GM21447 (cell line): ENCODE measurements at regions not wholly inside any gene's neighbourhood (a gene's known extent, or its start where the extent isn't known, plus 50 kb on each side); places are given as distances from the start of the nearest gene placed in this dataset.

Experiments
- ATAC-seq: cut with Tn5 transposase; IDR thresholded peaks from one replicate; pipeline ENCODE4 v1.9.1; 2021; ENCODE audit not compliant: unreplicated experiment

DNA sequence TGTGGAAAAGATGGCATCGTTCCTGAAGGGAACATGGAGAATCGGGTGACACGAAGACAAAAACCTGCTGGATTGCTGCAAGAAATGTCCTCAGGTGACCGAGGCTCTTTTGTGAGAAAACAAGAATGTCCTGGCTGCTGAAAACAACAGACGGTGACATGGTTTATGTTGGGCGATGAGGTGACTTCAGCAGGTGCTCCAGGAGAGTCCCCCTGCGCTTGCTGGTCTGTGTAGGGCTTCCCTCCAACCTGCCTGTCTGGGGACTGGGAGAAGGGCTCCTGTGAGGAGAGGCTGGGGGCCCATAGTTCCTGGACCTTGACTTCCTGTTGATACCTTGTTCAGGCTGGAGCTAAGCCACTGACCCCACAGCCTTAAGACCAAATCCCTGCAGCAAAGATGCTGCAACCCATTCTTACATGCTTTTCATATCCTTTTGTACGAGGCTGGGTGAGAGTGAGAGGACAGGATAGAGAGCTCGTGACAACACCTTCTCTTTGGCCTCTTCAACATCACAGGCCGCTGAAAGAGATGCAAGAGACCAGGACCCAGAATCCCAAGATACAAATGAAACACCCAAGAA is 134.8 kb downstream of the CD83 start:
- ATAC-seq: no peak

DNA sequence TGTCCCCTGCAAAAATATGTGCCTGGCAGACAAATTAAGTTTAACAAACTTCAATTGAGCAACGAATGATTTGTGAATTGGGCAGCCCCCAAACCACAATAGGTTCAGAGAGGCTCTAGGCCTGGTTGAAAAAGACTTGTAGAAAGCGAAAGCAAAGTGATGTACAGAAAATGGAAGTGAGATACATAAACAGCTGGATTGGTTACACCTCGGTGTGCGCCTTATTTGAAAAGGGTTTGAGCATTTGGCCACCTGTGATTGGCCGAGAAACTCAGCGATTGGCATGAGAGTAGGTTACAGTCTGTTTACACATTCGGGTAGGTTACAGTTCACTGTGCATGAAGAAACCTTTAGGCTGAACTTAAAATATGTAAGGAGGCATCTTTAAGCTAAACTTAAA is 136.9 kb downstream of the CD83 start:
- peak; percentile 90 for ATAC-seq

DNA sequence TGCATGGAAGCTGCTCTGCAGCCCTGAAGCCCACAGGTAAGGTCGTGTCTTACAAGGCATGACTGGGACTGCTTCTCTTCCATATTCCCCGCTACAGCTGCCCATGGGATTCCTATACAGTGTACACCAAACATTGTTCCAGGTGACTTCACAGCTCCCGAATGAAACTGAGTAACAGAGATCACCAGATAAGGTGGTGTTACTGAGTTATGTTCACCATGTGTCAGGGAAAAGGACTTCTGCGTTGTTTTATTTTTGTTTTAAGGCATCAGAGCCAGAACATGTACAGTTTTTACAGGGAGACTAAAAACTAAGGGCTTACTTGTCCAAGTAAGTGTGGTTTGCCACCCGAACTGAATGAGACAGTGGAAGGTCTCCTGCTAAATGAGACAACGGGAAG is 138.3 kb downstream of the CD83 start:
- no peak for ATAC-seq

DNA sequence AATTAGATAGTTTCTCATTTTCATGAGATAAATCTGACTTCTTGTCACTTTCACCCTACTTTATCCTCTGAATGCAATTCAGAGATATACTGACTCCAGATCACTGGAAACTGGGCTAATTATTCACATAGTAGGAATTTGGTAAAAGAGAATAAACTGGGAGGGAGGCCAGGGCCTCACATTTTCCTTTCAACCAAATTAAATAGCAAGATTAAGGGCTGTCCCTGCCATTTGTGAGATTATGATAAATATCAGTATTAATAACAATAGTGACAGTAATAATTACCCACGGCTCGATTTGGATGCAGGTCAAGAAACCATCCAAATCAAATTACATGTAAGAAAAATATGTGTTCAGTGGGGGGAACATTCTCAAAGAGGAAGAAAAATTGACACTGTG is 140.5 kb downstream of the CD83 start:
- no peak for ATAC-seq

DNA sequence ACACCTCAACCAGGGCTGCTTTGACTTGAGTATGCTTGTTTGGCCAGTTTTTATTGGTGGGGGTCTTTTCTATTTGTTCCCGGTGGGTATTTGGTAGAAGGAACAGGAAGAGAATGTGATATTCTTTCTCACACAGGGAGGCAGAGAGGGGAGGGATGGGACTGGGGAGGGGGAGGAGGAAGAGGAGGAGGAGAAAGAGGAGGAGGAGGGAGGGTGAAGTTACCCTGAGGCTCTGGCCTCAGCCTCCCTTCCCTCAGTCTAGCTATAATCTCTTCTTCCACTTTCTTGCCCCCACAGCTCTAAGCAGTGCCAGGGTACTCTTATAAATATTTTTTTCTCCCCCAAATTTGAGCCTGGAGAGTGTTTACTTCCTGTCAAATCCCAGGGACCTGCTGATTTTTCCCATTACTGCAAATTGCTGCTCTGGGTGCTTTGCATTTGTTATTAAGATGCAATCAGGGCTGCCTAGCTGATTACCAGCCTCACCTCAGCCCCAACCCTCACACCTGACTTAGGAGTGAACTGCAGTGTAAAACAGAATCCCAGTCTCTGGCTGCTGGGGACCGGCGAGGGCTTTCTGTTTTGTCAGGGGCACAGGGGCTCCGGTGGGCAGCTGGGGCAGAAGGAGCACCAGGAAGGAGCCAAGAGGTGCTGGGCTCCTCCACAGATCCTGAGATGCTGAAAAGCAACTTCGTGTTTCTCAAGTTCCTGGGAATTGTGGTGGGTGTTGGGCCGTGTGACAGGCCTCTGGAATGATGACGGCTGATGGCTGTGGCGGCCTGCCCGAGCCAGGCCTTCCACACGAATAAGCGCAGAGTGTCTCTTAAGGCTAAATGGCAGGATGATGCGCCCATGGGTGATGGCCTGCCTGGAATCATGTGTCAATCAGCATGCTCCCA is 141.4 kb downstream of the CD83 start:
- no peak for ATAC-seq

DNA sequence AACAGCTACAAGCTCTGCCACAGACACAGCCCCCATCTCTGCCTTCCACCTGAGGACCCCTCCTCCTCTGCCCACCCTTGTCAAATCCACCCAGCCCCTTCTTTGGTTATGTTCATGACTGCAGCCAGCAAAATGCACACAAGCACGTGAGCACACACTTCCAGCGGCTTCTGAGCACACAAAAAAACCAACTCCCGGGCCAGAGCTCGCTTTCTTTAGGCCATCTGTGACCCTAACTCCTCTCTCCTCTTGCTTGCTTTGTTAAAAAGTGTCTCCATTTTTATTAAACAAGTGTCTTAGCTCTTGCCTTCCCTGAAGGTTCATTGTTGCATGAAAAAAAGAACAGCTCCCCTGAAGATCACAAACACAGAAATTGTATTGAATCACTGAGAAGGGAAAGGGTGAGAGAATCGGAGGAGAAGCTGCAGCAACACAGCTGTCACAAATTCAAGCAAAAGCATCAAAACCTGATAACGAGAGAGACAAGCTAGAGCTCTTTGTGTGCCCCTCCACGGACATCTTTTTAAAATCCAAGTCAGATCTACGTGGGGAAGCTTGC is 142.1 kb downstream of the CD83 start:
- ATAC-seq: no peak

DNA sequence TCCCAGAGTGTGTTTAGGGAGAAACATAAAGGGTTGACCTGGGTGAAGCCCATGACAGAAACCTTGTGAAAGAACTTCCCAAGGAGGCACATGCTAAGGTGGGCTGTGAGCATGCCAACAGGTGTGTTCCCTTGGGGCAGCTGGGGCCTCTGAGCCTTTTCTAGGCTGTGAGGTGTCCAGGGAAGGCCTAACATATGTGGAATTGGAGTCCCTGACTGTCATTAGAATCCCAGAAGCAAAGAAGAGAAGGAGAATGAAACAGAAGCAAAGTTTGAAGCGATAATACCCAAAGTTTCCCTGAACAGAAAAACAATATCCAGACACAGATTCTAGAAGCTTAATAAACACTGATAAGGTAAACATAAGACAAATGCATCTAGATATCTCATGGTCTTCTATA is 143.3 kb downstream of the CD83 start:
- no peak for ATAC-seq

DNA sequence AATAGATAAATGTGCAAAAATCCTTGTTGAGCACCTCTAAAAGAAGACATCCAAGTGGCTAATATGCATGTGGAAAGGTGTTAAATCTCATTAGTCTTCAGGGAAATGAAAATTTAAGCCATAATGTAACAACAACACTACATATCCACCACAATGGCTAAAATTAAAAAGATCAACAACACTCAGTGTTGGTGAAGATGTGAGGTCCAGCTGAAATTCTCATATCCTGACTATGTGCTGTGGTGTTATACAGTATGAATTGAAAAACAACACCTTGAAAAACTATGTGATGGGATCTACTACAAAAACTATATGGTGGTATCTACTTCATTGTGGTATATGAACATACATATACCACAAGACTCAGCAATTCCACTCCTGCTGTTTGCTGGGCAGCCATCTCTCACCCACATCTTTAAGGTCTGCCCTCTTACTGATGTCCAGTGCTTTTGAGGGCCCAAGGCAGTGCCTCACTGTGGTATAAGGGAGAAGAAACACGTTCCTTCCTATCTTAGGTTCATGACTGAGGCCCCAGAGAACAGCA is 146.4 kb downstream of the CD83 start:
- ATAC-seq: no peak

DNA sequence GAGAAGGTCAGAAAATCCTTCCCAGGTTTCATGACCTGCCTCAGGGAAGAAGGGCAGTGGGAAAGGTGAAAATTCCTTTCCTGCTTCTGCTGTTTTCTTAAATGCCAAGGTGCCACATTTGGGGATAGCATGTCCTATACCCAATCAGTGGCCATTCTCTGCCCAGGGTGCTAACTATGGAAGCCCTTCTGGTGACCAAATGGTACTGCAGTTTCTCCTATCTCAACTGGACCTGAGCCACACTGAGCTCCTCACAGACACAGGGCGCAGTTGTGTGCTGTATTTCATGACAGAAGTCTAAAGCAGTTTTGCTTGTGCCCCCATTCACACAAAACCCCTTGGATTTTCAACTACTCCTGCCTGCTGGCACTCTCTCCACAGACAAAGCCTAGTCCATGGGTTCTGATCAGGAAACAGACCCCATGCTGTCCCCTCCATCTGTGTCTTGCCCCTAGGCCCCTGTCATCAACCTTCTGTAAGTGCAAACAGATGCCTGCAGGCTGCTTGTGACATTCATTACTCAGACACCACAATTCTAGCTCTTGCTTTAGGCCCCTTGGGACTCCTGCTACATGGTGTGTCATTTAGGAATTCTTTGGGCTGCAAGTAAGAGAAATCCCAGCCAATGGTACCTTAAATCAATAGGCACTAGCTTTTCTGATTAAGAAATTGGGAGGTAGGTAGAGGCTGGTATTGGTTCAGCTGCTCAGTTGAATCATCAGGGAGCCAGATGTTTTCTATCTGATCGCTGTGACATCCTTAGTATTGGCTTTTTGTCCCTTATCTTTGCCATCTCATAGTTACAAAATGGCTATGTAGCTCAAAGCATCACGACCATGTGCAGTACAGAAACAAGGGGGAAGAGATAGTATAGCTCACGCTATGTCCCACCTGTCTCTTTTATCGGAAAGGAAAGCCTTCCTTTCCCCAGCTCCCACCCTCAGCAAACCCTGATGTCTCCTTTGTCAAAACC is 147.8 kb downstream of the CD83 start:
- ATAC-seq: no peak

DNA sequence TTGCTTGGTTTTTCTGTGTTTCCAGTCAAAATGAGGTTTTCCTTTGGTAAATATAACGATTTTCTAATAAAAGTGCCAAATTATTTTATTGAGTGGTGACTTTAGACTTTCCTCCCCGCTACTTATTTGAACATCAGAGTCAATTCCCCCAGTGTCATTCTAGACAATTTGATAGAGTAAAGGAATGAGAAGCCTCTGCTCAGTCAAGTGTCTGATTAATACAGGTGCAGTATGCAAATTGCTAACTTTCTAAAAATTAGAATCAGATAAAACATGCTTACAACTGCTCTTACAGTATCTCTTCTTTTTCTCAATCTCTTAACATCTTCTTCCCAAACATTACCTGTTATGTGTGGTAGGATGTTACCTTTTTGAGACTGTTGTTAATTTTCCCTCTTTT is 148.7 kb downstream of the CD83 start:
- ATAC-seq: no peak

DNA sequence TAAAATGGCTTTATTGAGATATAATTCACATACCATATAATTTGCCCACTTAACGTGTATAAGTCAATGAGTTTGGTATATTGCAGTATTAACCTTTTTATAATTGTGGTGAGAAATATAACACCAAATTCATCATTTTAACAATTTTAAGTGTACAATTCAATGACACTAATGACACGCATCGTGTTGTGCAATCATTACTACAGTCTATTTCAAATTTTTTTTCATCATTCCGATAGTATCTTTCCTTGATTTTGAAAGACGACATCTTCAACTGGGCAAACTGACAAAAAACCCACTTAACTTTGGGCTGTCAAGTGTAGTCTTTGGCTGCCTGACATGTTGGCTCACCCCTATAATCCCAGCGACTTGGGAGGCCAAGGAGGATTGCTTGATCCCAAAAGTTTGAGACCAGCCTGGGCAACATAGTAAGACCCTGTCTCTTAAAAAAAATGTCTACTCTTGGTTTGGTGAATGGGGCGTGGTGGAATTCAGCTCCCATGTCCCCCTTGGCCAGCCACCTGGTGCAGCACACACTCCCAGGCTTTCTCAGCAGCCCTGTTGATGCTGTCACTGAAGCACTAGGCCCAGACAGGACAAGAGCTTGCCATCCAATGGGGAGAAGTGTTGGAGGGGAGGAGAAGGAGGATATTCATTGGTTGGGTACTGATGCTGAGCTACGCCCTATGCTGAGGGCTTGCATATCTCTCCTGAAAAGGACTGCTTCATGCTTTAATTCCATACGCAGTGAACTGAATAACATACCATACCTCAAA is 150.5 kb downstream of the CD83 start:
- no peak for ATAC-seq

DNA sequence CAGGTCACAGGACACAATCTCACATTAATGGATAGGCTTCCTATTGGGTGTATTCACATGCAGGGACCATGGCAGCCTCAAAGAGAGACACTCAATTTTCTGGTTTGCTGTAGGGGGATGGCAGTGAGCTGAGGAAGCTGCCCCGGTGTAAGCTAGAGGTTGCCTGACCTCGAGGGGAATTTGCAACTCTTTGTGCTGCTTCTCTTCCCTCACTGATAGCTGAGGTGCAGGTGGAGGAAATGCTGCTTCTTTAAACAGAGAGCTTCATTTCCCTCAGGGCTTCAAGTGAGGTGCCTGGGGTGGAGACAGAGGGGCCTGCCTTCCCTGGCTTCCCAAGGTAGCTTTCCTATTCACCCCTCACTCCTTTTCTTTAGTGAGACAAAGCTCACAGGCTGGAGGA is 151.9 kb downstream of the CD83 start:
- ATAC-seq: no peak

DNA sequence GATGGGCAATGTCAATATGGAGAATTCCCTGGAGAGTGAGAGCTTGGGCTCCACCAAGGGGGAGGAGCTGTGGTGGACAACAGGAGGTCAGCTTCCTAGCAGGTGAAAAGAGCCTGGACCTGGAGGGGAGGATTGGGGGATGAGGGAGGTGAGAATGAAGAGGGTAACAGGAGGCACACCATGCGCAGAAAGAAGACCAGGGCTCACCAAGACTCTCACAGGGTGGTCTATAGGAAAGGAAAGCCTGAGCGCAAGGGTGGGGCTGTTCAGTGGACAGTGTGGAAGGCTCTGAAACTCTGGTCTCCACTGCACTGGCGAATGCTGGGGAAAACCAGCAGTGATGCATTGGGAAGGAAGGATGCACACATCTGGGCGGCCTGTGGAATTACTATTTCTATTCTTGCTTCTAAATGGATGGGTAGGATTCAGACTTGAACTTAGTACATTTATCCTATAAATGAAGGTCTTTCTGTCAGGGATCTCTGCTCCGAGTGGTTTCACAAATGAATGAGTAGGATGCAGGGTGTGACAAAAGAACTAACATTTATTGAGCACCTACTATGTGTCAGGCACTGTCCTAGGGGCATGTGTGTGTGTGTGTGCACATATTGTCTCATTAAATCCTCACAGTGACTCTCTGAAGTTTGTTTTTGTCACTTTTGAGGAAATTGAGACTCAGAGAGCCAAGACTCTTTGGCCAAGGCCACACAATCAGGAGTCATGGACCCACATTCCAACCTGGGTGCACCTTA is 152.7 kb downstream of the CD83 start:
- no peak for ATAC-seq

DNA sequence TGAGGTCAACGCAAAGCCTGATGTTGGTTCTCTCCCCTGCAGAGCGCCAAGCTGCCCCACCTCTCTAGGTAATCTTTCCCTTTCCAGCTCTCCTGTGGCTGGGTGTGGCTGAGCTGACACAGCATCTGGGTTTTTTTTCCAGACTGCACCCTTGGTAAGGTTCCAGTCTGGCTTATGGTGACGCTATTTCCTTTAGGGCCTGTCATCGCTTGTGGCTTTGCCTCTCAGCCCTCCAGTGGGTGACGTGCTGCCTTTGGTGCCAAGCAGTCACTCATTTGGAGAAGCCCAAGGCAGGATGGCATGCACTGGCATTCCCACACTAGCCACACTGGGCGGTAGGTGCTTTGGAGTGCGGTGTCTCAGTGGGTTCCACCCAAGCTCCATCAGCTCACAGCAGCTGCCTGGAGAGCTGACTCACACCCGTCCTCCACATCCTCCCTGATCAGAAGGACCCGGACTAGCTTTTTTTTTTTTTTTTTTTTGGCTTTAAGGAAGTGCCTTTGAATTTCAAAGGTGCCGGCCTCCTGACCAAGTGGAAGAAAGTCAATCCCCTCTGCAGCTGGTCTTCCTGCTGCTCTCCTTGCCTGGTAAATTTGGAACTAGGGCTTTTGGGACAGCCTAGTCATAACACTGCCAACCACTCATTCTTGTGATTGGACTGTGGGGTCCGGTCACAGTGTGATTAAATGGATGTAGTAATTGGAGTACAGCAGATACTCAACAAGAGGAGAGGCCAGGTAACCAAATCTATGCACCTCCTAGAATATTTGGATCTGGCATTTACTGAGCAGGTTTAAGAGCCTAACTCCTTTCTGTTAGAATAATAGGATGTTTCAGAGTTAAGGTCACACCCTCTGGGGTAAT is 153.6 kb downstream of the CD83 start:
- no peak for ATAC-seq

DNA sequence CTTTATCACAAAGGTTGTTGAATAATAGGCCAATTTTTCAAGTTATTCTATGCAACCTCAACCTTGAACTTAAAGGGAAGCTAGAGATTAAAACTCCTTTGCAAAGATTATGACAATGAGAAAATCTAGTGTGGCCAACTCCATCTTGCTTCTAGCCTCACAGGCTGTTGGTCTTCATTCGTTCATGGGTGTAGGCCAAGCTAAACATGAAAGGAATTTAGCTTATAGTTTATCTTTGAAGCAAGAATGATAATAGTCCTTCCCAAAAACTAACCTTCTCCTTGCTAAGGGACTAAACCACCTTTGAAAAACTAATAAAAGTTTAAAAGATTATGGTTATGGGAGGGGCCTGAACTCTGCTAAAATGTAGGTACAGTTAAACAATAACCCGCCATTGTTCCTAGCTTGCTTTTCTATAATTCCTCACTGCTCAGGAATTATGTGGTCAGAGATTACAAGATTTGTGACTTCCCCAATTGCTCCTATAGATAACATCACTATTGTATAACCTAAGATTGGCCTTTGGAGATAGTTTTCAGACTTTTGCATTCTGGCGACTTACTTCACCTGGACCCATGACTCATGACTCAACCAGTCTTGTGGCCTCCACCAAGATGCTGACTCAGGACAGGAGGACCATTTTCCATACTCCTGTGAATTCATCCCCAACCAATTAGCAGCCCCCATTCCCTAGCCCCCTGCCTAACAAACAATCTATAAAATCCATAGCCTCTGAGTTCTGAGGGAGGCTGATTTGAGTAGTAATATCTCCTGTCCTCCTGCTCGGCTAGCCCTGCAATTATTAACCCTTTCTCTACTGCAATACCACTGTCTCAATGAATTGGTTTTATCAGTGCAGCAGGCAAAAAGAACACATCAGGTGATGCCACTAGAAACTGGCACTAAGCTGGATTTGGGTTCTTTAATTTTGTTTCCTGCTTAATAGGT is 154.5 kb downstream of the CD83 start:
- ATAC-seq: no peak

DNA sequence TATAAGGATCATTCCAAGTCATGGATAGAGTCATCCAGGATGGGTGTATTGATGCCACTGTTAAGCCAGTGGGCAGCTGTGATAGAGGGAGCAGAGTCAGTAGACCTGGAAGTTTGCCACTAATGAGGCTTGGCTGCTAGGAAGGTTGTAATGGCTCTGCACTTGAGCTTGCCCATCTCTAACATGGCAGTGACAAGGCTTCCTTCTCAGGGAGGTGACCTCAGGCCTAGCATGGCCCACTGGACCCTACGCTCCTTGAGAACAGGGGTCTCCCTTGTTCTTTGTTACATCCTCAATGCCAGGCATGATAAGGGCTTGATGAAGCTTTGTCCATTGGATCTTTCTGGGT is 155.1 kb downstream of the CD83 start:
- no peak for ATAC-seq

DNA sequence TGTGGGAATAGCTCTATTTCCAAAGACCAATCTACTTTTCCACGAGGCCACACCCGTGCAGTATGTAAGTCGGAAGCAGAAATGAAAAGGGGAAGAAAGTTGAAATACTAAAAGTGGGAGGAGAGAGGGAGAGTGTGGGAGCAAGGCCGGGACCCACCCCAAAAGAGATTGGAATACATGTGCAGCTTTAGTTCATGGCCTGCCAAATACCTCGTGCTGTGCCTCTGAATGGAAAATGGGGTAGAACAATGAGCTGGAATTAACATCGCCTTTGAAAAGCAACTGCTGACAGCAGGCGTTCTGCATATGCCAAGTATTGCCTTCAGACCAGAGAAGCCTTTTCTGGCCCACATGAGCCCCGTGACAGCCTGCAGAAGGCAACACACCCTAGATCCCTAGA is 155.6 kb downstream of the CD83 start:
- no peak for ATAC-seq

DNA sequence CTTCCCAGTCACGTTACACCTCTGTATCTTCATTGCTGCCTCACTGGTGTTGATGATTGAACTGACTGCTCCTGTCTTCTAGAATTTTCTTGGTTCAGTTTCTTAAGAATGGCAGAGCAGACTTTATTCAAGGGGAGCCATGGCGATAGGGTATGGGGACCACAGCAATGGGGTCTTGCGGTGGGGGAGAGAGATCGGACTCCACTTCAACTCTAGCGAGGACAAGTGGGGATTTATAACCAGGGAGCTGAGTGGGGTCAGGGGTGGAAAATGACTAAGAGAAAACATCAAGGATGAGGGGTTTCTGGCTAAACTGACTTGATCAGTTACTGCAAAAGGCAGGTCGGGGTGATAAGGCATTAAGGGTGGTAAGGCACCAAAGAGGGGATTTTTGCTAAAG is 156.4 kb downstream of the CD83 start:
- ATAC-seq: no peak
